ENCODE measurements at regions not wholly inside any gene's neighbourhood (a gene's known extent, or its start where the extent isn't known, plus 50 kb on each side); places are given as distances from the start of the nearest gene placed in this dataset.

DNA sequence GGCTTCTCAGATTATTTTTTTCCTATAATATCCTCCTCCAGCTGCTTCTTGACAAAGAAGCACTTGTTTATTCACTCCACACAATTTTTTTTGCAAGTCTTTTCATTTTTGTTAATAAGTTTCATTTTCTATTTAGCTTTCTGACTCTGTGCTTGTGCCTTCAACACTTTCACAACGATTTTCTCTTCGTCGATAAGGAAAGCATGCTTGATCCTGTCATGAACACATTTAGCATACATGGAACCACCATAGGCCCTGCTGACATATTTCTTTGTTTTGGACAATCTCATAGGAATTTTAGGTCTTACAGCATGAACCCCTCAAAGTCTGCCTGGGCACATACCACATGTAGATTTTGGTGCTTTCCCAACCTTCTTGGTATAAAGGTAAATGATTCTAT, 346.0 kb downstream of the KCNRG start:
- Histone ChIP-seq H3K36me3 (no peaks in the 10 kb centered on the region), H3K27ac (replicated peaks in 1 of 4) (no peak overlapping the region), H3K4me3 (no peak overlapping the region), H3K9me3 (no peaks in the 10 kb centered on the region), H3K4me1 (peaks cover 18 to 29% (median 28%) of the 10 kb centered on the region in 4 donors), H3K27me3 (no peaks in the 10 kb centered on the region)
- no peak for DNase-seq (ENCODE audit: extremely low spot score)
- TF ChIP-seq POLR2AphosphoS5 (IDR thresholded peaks at IDR 0.05): no peak
- no peak for TF ChIP-seq EP300 (IDR thresholded peaks at IDR 0.05)
- no peak for TF ChIP-seq POLR2A (IDR thresholded peaks at IDR 0.05; ENCODE audit: low read depth)
- TF ChIP-seq, protein P1, sequence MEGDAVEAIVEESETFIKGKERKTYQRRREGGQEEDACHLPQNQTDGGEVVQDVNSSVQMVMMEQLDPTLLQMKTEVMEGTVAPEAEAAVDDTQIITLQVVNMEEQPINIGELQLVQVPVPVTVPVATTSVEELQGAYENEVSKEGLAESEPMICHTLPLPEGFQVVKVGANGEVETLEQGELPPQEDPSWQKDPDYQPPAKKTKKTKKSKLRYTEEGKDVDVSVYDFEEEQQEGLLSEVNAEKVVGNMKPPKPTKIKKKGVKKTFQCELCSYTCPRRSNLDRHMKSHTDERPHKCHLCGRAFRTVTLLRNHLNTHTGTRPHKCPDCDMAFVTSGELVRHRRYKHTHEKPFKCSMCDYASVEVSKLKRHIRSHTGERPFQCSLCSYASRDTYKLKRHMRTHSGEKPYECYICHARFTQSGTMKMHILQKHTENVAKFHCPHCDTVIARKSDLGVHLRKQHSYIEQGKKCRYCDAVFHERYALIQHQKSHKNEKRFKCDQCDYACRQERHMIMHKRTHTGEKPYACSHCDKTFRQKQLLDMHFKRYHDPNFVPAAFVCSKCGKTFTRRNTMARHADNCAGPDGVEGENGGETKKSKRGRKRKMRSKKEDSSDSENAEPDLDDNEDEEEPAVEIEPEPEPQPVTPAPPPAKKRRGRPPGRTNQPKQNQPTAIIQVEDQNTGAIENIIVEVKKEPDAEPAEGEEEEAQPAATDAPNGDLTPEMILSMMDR (IDR thresholded peaks at IDR 0.05): no peak
- whole genome bisulfite sequencing: 75% methylated on average over 3 of the region's 3 CpGs
- intact Hi-C loops (cut with DNase I): no loop called here

DNA sequence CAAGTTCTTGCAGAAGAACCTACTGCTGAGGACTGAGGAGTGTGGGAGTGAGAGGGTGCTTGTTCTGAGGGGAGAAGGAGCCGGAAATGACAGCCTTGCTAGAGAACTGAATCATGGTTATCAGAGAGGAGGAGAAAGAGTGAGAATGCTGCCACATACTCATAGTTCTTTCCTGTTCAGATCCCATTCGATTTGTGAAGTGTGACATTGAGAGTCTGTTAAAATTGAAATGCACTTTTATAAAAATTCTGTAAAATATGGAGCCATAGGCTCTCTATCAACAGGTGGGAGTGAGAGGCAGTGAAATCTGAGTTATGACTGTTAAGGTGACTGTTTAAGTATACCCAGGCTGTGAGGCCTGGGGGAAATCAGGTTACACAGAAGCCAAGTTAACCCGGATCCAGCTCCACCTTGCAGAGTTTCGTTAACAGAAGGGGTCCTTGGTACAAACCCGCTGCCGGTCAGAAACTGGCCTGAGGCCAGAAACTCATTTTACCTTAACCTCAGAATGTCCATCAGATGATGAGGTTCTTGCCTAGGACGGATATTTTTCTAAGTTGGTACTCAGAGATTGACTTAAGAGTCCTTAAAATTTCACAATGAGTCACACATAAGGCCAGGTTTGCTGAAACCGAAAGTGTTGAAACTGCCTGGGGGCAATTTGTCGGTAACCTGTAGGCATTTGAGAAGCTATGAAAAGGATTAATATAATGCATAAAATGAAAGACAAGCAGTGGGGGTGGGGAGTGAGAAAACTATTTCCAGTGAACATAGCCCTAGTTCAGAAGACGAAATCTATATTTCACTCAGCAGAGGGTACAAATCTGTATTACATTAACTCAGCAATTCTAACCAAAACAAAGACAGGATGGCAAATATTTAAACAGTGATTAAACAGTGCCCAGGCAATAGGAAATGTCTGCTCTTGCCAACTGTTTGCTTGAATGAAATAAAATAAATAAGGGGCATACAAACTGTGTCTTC, 350.5 kb downstream of the KCNRG start:
- intact Hi-C loops (cut with DNase I): no loop called here
- no peak for TF ChIP-seq POLR2A (IDR thresholded peaks at IDR 0.05; ENCODE audit: low read depth)
- no peak for TF ChIP-seq POLR2AphosphoS5 (IDR thresholded peaks at IDR 0.05)
- TF ChIP-seq, protein P1 (IDR thresholded peaks at IDR 0.05): no peak
- TF ChIP-seq EP300 (IDR thresholded peaks at IDR 0.05): no peak
- no peaks in the 10 kb centered on the region for H3K9me3 ChIP-seq
- no peaks in the 10 kb centered on the region for H3K27me3 ChIP-seq
- H3K4me3 ChIP-seq: no peak overlapping the region
- no peaks in the 10 kb centered on the region for H3K4me1 ChIP-seq
- 83% methylated on average over 10 of the region's 10 CpGs for WGBS
- DNase-seq (ENCODE audit: extremely low spot score): peak; percentile 62
- no peak overlapping the region for H3K27ac ChIP-seq (replicated peaks in 1 of 4)
- no peaks in the 10 kb centered on the region for H3K36me3 ChIP-seq

DNA sequence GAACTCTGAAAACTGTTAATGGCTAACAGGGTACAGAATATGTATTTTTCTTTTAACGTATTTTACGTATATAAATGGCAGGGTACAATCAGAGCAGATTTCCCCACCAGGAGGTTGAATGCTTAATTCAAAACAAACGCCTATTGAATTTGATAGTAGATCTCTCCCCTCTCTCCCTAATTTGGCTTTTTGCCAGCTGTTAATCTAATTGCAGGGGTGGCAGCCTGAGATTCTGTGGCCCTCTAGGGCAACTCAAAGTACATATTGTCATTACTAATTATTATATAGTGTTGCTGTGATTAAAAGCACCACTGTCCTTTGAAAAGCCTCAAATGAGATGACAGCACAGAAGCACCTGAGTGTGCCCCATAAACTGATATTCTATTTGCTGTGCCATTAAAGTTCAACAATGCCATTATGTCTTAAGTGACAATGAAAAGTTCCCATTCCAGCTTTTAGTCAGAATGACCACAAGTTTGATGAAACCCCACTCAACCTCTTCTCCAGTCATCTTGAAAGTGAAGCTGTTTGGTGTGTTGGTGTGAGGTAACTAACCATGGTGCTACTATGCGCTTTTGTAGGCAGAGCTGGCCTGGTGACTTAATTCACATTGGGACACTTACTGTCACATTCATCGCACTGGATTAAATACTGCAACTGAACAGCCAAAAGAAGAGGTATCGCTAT, 351.4 kb downstream of the KCNRG start:
- peak; percentile 42 for DNase-seq (ENCODE audit: extremely low spot score)
- H3K9me3 ChIP-seq: no peaks in the 10 kb centered on the region
- H3K27me3 ChIP-seq: no peaks in the 10 kb centered on the region
- intact Hi-C loops (cut with DNase I): no loop called here
- WGBS: 78% methylated on average over 6 of the region's 6 CpGs
- no peak for TF ChIP-seq EP300 (IDR thresholded peaks at IDR 0.05)
- TF ChIP-seq, protein P1 (IDR thresholded peaks at IDR 0.05): no peak
- TF ChIP-seq POLR2AphosphoS5 (IDR thresholded peaks at IDR 0.05): no peak
- TF ChIP-seq POLR2A (IDR thresholded peaks at IDR 0.05; ENCODE audit: low read depth): no peak
- H3K4me3 ChIP-seq: no peak overlapping the region
- H3K4me1 ChIP-seq: no peaks in the 10 kb centered on the region
- H3K27ac ChIP-seq (replicated peaks in 1 of 4): no peak overlapping the region
- no peaks in the 10 kb centered on the region for H3K36me3 ChIP-seq

GRCh38 chr13:50369646-50370045, 354.4 kb downstream of the KCNRG start:
- intact Hi-C loops (cut with DNase I): no loop called here
- no peaks in the 10 kb centered on the region for H3K36me3 ChIP-seq
- TF ChIP-seq EP300 (IDR thresholded peaks at IDR 0.05): no peak
- TF ChIP-seq POLR2AphosphoS5 (IDR thresholded peaks at IDR 0.05): no peak
- TF ChIP-seq, protein P1 (IDR thresholded peaks at IDR 0.05): no peak
- no peak for TF ChIP-seq POLR2A (IDR thresholded peaks at IDR 0.05; ENCODE audit: low read depth)
- peak; percentile 57 for DNase-seq (ENCODE audit: extremely low spot score)
- no peak overlapping the region for H3K4me3 ChIP-seq
- no peaks in the 10 kb centered on the region for H3K9me3 ChIP-seq
- H3K27ac ChIP-seq (replicated peaks in 1 of 4): no peak overlapping the region
- no peaks in the 10 kb centered on the region for H3K27me3 ChIP-seq
- H3K4me1 ChIP-seq: no peaks in the 10 kb centered on the region
- 100% methylated on average over 2 of the region's 2 CpGs for WGBS

All from esophagus muscularis mucosa (tissue), 4 donors.